ENCODE measurements at regions not wholly inside any gene's neighbourhood (a gene's known extent, or its start where the extent isn't known, plus 50 kb on each side); places are given as distances from the start of the nearest gene placed in this dataset.

- Histone ChIP-seq H4K5ac (ENCODE audit: low read length) (no peak overlapping the region), H3K36me3 (ENCODE audit: control insufficient read depth, insufficient read depth, low read length) (no peaks in the 10 kb centered on the region), H2AK5ac (ENCODE audit: low read length) (no peak overlapping the region), H3K4ac (ENCODE audit: low read depth, low read length) (no peak overlapping the region), H2BK15ac (replicated peaks; ENCODE audit: low read depth) (no peak overlapping the region), H3K18ac (ENCODE audit: low read length) (no peak overlapping the region), H3K27ac (ENCODE audit: low read depth, low read length) (no peak overlapping the region), H3K27me3 (ENCODE audit: insufficient read depth, low read length, poor library complexity) (no peaks in the 10 kb centered on the region), H3K4me1 (ENCODE audit: control insufficient read depth, low read depth, low read length) (no peaks in the 10 kb centered on the region), H3K9ac (ENCODE audit: low read length) (no peak overlapping the region), H4K8ac (ENCODE audit: low read depth, low read length) (no peak overlapping the region), H2BK5ac (ENCODE audit: low read length) (no peak overlapping the region), H3K23ac (ENCODE audit: low read length) (no peak overlapping the region), H3K56ac (ENCODE audit: low read length) (no peak overlapping the region), H3K79me1 (ENCODE audit: low read length) (no peaks in the 10 kb centered on the region), H2BK120ac (ENCODE audit: low read depth, low read length) (no peak overlapping the region), H3K4me3 (ENCODE audit: low read length) (no peak overlapping the region), H3K79me2 (ENCODE audit: control insufficient read depth, insufficient read depth, low read length) (no peaks in the 10 kb centered on the region), H3K4me2 (ENCODE audit: low read length) (no peak overlapping the region)
- DNase-seq, result no peak
- no CpG with 5 or more reads among the region's 3 CpGs for WGBS (ENCODE audit: extremely low coverage, insufficient coverage, low lambda C conversion rate)
These were observed 753.6 kb downstream of the SLC16A7 start for GRCh38 chr12:60349232-60349978.

GRCh38 chr12:60387356-60387755, 791.5 kb downstream of the SLC16A7 start:
- Histone ChIP-seq H3K4me2 (ENCODE audit: low read length) (no peak overlapping the region), H3K4me1 (ENCODE audit: control insufficient read depth, low read depth, low read length) (no peaks in the 10 kb centered on the region), H3K27ac (ENCODE audit: low read depth, low read length) (no peak overlapping the region), H3K4me3 (ENCODE audit: low read length) (no peak overlapping the region), H4K8ac (ENCODE audit: low read depth, low read length) (no peak overlapping the region), H3K27me3 (ENCODE audit: insufficient read depth, low read length, poor library complexity) (no peaks in the 10 kb centered on the region), H2BK15ac (replicated peaks; ENCODE audit: low read depth) (no peak overlapping the region), H3K36me3 (ENCODE audit: control insufficient read depth, insufficient read depth, low read length) (no peaks in the 10 kb centered on the region), H3K4ac (ENCODE audit: low read depth, low read length) (no peak overlapping the region), H3K79me1 (ENCODE audit: low read length) (no peaks in the 10 kb centered on the region), H3K9ac (ENCODE audit: low read length) (no peak overlapping the region), H2BK120ac (ENCODE audit: low read depth, low read length) (no peak overlapping the region), H3K18ac (ENCODE audit: low read length) (no peak overlapping the region), H2BK5ac (ENCODE audit: low read length) (no peak overlapping the region), H3K23ac (ENCODE audit: low read length) (no peak overlapping the region), H3K79me2 (ENCODE audit: control insufficient read depth, insufficient read depth, low read length) (no peaks in the 10 kb centered on the region), H4K5ac (ENCODE audit: low read length) (no peak overlapping the region), H2AK5ac (ENCODE audit: low read length) (no peak overlapping the region), H3K56ac (ENCODE audit: low read length) (no peak overlapping the region)
- DNase-seq, result no peak
- no CpG with 5 or more reads among the region's 12 CpGs for WGBS (ENCODE audit: extremely low coverage, insufficient coverage, low lambda C conversion rate)

- Histone ChIP-seq H3K79me2 (ENCODE audit: control insufficient read depth, insufficient read depth, low read length) (no peaks in the 10 kb centered on the region), H3K4ac (ENCODE audit: low read depth, low read length) (no peak overlapping the region), H3K9ac (ENCODE audit: low read length) (no peak overlapping the region), H2AK5ac (ENCODE audit: low read length) (no peak overlapping the region), H3K4me1 (ENCODE audit: control insufficient read depth, low read depth, low read length) (no peaks in the 10 kb centered on the region), H3K79me1 (ENCODE audit: low read length) (no peaks in the 10 kb centered on the region), H3K56ac (ENCODE audit: low read length) (no peak overlapping the region), H2BK120ac (ENCODE audit: low read depth, low read length) (no peak overlapping the region), H3K4me3 (ENCODE audit: low read length) (no peak overlapping the region), H3K27ac (ENCODE audit: low read depth, low read length) (no peak overlapping the region), H3K18ac (ENCODE audit: low read length) (no peak overlapping the region), H4K5ac (ENCODE audit: low read length) (no peak overlapping the region), H3K4me2 (ENCODE audit: low read length) (no peak overlapping the region), H3K23ac (ENCODE audit: low read length) (no peak overlapping the region), H4K8ac (ENCODE audit: low read depth, low read length) (no peak overlapping the region), H2BK5ac (ENCODE audit: low read length) (no peak overlapping the region), H2BK15ac (replicated peaks; ENCODE audit: low read depth) (no peak overlapping the region), H3K36me3 (ENCODE audit: control insufficient read depth, insufficient read depth, low read length) (no peaks in the 10 kb centered on the region), H3K27me3 (ENCODE audit: insufficient read depth, low read length, poor library complexity) (no peaks in the 10 kb centered on the region)
- DNase-seq, result no peak
- WGBS (ENCODE audit: extremely low coverage, insufficient coverage, low lambda C conversion rate), result no CpG with 5 or more reads among the region's 3 CpGs
These were observed 795.2 kb downstream of the SLC16A7 start for GRCh38 chr12:60391051-60391450.

GRCh38 chr12:60391791-60392190, 796.0 kb downstream of the SLC16A7 start:
- Histone ChIP-seq H3K23ac (ENCODE audit: low read length) (no peak overlapping the region), H3K36me3 (ENCODE audit: control insufficient read depth, insufficient read depth, low read length) (no peaks in the 10 kb centered on the region), H2AK5ac (ENCODE audit: low read length) (no peak overlapping the region), H3K4me2 (ENCODE audit: low read length) (no peak overlapping the region), H3K9ac (ENCODE audit: low read length) (no peak overlapping the region), H3K18ac (ENCODE audit: low read length) (no peak overlapping the region), H2BK15ac (replicated peaks; ENCODE audit: low read depth) (no peak overlapping the region), H3K27ac (ENCODE audit: low read depth, low read length) (no peak overlapping the region), H3K4ac (ENCODE audit: low read depth, low read length) (no peak overlapping the region), H4K5ac (ENCODE audit: low read length) (no peak overlapping the region), H2BK120ac (ENCODE audit: low read depth, low read length) (no peak overlapping the region), H3K27me3 (ENCODE audit: insufficient read depth, low read length, poor library complexity) (no peaks in the 10 kb centered on the region), H3K79me2 (ENCODE audit: control insufficient read depth, insufficient read depth, low read length) (no peaks in the 10 kb centered on the region), H4K8ac (ENCODE audit: low read depth, low read length) (no peak overlapping the region), H3K4me1 (ENCODE audit: control insufficient read depth, low read depth, low read length) (no peaks in the 10 kb centered on the region), H3K56ac (ENCODE audit: low read length) (no peak overlapping the region), H3K4me3 (ENCODE audit: low read length) (no peak overlapping the region), H3K79me1 (ENCODE audit: low read length) (no peaks in the 10 kb centered on the region), H2BK5ac (ENCODE audit: low read length) (no peak overlapping the region)
- no peak for DNase-seq

- Histone ChIP-seq H2AK5ac (ENCODE audit: low read length) (no peak overlapping the region), H3K27me3 (ENCODE audit: insufficient read depth, low read length, poor library complexity) (no peaks in the 10 kb centered on the region)
These were observed 797.3 kb downstream of the SLC16A7 start for GRCh38 chr12:60393093-60393492.

GRCh38 chr12:60394665-60395064, 798.8 kb downstream of the SLC16A7 start:
- no peaks in the 10 kb centered on the region for H3K4me1 ChIP-seq (ENCODE audit: control insufficient read depth, low read depth, low read length)
- no peak for DNase-seq
- H3K23ac ChIP-seq (ENCODE audit: low read length), result no peak overlapping the region
- H3K4ac ChIP-seq (ENCODE audit: low read depth, low read length), result no peak overlapping the region
- H3K27ac ChIP-seq (ENCODE audit: low read depth, low read length), result no peak overlapping the region
- WGBS (ENCODE audit: extremely low coverage, insufficient coverage, low lambda C conversion rate), result no CpG with 5 or more reads among the region's 2 CpGs
- no peak overlapping the region for H3K18ac ChIP-seq (ENCODE audit: low read length)
- no peak overlapping the region for H2BK120ac ChIP-seq (ENCODE audit: low read depth, low read length)
- no peak overlapping the region for H2BK5ac ChIP-seq (ENCODE audit: low read length)
- H4K5ac ChIP-seq (ENCODE audit: low read length), result no peak overlapping the region
- H3K36me3 ChIP-seq (ENCODE audit: control insufficient read depth, insufficient read depth, low read length), result no peaks in the 10 kb centered on the region
- H3K4me3 ChIP-seq (ENCODE audit: low read length), result no peak overlapping the region
- H3K27me3 ChIP-seq (ENCODE audit: insufficient read depth, low read length, poor library complexity), result no peaks in the 10 kb centered on the region
- no peaks in the 10 kb centered on the region for H3K79me1 ChIP-seq (ENCODE audit: low read length)
- H3K4me2 ChIP-seq (ENCODE audit: low read length), result no peak overlapping the region
- H3K9ac ChIP-seq (ENCODE audit: low read length), result no peak overlapping the region
- H4K8ac ChIP-seq (ENCODE audit: low read depth, low read length), result no peak overlapping the region
- H2BK15ac ChIP-seq (replicated peaks; ENCODE audit: low read depth), result no peak overlapping the region
- no peak overlapping the region for H2AK5ac ChIP-seq (ENCODE audit: low read length)
- no peaks in the 10 kb centered on the region for H3K79me2 ChIP-seq (ENCODE audit: control insufficient read depth, insufficient read depth, low read length)
- no peak overlapping the region for H3K56ac ChIP-seq (ENCODE audit: low read length)

More at GRCh38 chr12:60393093-60393492, 797.3 kb downstream of the SLC16A7 start:
- H3K79me2 ChIP-seq (ENCODE audit: control insufficient read depth, insufficient read depth, low read length), result no peaks in the 10 kb centered on the region
- no peak overlapping the region for H2BK15ac ChIP-seq (replicated peaks; ENCODE audit: low read depth)
- no peak overlapping the region for H3K27ac ChIP-seq (ENCODE audit: low read depth, low read length)
- no peak overlapping the region for H4K8ac ChIP-seq (ENCODE audit: low read depth, low read length)
- H3K4me2 ChIP-seq (ENCODE audit: low read length), result no peak overlapping the region
- WGBS (ENCODE audit: extremely low coverage, insufficient coverage, low lambda C conversion rate), result no CpG with 5 or more reads among the region's 5 CpGs
- H3K4ac ChIP-seq (ENCODE audit: low read depth, low read length), result no peak overlapping the region
- no peak overlapping the region for H2BK5ac ChIP-seq (ENCODE audit: low read length)
- no peak overlapping the region for H3K18ac ChIP-seq (ENCODE audit: low read length)
- no peaks in the 10 kb centered on the region for H3K79me1 ChIP-seq (ENCODE audit: low read length)
- H3K36me3 ChIP-seq (ENCODE audit: control insufficient read depth, insufficient read depth, low read length), result no peaks in the 10 kb centered on the region
- no peak overlapping the region for H3K4me3 ChIP-seq (ENCODE audit: low read length)
- H3K9ac ChIP-seq (ENCODE audit: low read length), result no peak overlapping the region
- no peak overlapping the region for H3K56ac ChIP-seq (ENCODE audit: low read length)
- H4K5ac ChIP-seq (ENCODE audit: low read length), result no peak overlapping the region
- H2BK120ac ChIP-seq (ENCODE audit: low read depth, low read length), result no peak overlapping the region
- no peaks in the 10 kb centered on the region for H3K4me1 ChIP-seq (ENCODE audit: control insufficient read depth, low read depth, low read length)
- no peak for DNase-seq
- H3K23ac ChIP-seq (ENCODE audit: low read length), result no peak overlapping the region
